Neural cell (in vitro differentiated cells): ENCODE measurements at regions not wholly inside any gene's neighbourhood (a gene's known extent, or its start where the extent isn't known, plus 50 kb on each side); places are given as distances from the start of the nearest gene placed in this dataset.

Experiments
- H2AFZ ChIP-seq: fragments of 200-600, 300-800 bp; sonication (generic), shearing (Covaris generic); 2 replicates; pipeline ENCODE4 v1.6.0; 2014; ENCODE audit warnings: low read depth, mild to moderate bottlenecking, antibody characterized with exemption, low read length, moderate library complexity
- H3F3A ChIP-seq: fragments of 200-600 bp; shearing (Covaris generic); 2 replicates; pipeline ENCODE4 v1.6.1; 2016; ENCODE audit warnings: mild to moderate bottlenecking, moderate library complexity, mixed read lengths, antibody characterized with exemption, low read length; ENCODE audit not compliant: insufficient read depth, poor library complexity, severe bottlenecking
- H3K27ac ChIP-seq: fragments of 200-600, 300-800 bp; sonication (generic), shearing (Covaris generic); 2 replicates; pipeline ENCODE4 v1.5.1; 2014; ENCODE audit warnings: mild to moderate bottlenecking, low read length, moderate library complexity
- H3K27me3 ChIP-seq: fragments of 300-800, 200-600 bp; sonication (generic), shearing (Covaris generic); 2 replicates; pipeline ENCODE4 v1.6.0; 2014; ENCODE audit warnings: mild to moderate bottlenecking, low read depth, low read length, moderate library complexity; ENCODE audit not compliant: insufficient read depth
- H3K36me3 ChIP-seq: fragments of 300-800, 200-600 bp; sonication (generic), shearing (Covaris generic); 2 replicates; pipeline ENCODE4 v1.5.1; 2014; ENCODE audit warnings: mild to moderate bottlenecking, antibody characterized with exemption, low read length, moderate library complexity; ENCODE audit not compliant: insufficient read depth
- H3K4me2 ChIP-seq: fragments of 300-800, 200-600 bp; sonication (generic), shearing (Covaris generic); 2 replicates; pipeline ENCODE4 v1.6.0; 2014; ENCODE audit warnings: mild to moderate bottlenecking, low read length
- H3K4me3 ChIP-seq: fragments of 300-800, 200-600 bp; sonication (generic), shearing (Covaris generic); 2 replicates; pipeline ENCODE4 v1.5.1; 2014; ENCODE audit warnings: mild to moderate bottlenecking, low read length, moderate library complexity
- H3K79me2 ChIP-seq: fragments of 200-600 bp; shearing (Covaris generic); replicated peaks from 2 replicates; pipeline ENCODE4 v1.6.0; 2014; ENCODE audit warnings: mild to moderate bottlenecking, low read length, moderate library complexity; ENCODE audit not compliant: insufficient read depth
- H3K9ac ChIP-seq: fragments of 300-800, 200-600 bp; sonication (generic), shearing (Covaris generic); 2 replicates; pipeline ENCODE4 v1.6.1; 2016; ENCODE audit warnings: mild to moderate bottlenecking, low read length, mixed read lengths
- H3K9me2 ChIP-seq: fragments of 200-600 bp; shearing (Covaris generic); 2 replicates; pipeline ENCODE4 v1.6.1; 2016; ENCODE audit warnings: mild to moderate bottlenecking, low read length, mixed read lengths; ENCODE audit not compliant: insufficient read depth
- H3K9me3 ChIP-seq: fragments of 200-600, 300-800 bp; sonication (generic), shearing (Covaris generic); 2 replicates; pipeline ENCODE4 v1.6.1; 2016; ENCODE audit warnings: mild to moderate bottlenecking, mixed run types, low read length, moderate library complexity, mixed read lengths
- H4K20me1 ChIP-seq: fragments of 200-600 bp; shearing (Covaris generic); 2 replicates; pipeline ENCODE4 v1.6.1; 2016; ENCODE audit warnings: mild to moderate bottlenecking, mixed run types; ENCODE audit not compliant: insufficient read depth
- EP300 ChIP-seq: fragments of 450-650 bp; conservative IDR thresholded peaks from 2 replicates; pipeline ENCODE4 v1.6.1; 2014; ENCODE audit warnings: antibody characterized with exemption, mild to moderate bottlenecking, moderate library complexity; ENCODE audit not compliant: poor library complexity, severe bottlenecking
- EZH2 ChIP-seq: fragments of 200-600, 300-800 bp; shearing (Covaris generic), sonication (generic); IDR thresholded peaks from 2 replicates; pipeline ENCODE4 v1.6.1; 2014; ENCODE audit warnings: antibody characterized with exemption, low read length, borderline replicate concordance, mild to moderate bottlenecking; ENCODE audit not compliant: insufficient read depth, poor library complexity, severe bottlenecking
- MXI1 ChIP-seq: fragments of 450-650 bp; conservative IDR thresholded peaks from 2 replicates; pipeline ENCODE4 v1.6.1; 2014; ENCODE audit warnings: antibody characterized with exemption, mild to moderate bottlenecking; ENCODE audit not compliant: poor library complexity, severe bottlenecking
- POLR2AphosphoS5 ChIP-seq: IDR thresholded peaks from 2 replicates; pipeline ENCODE4 v1.6.1; 2012
- RAD21 ChIP-seq: fragments of 450-650 bp; conservative IDR thresholded peaks from 2 replicates; pipeline ENCODE4 v1.6.1; 2014; ENCODE audit warnings: antibody characterized with exemption, mild to moderate bottlenecking, moderate library complexity
- REST ChIP-seq: IDR thresholded peaks from 2 replicates; pipeline ENCODE4 v1.6.1; 2012; ENCODE audit warnings: borderline replicate concordance
- SMC3 ChIP-seq: fragments of 450-650 bp; conservative IDR thresholded peaks from 2 replicates; pipeline ENCODE4 v1.6.1; 2014; ENCODE audit warnings: antibody characterized with exemption, mild to moderate bottlenecking, moderate library complexity; ENCODE audit not compliant: poor library complexity
- TAF1 ChIP-seq: IDR thresholded peaks from 2 replicates; pipeline ENCODE4 v1.6.1; 2012; ENCODE audit warnings: low read depth
- TF ChIP-seq, protein P1 (sequence below): fragments of 450-650 bp; IDR thresholded peaks from 2 replicates; pipeline ENCODE4 v1.5.1; 2014; ENCODE audit warnings: antibody characterized with exemption, mild to moderate bottlenecking, moderate library complexity; ENCODE audit not compliant: poor library complexity, severe bottlenecking

DNA sequence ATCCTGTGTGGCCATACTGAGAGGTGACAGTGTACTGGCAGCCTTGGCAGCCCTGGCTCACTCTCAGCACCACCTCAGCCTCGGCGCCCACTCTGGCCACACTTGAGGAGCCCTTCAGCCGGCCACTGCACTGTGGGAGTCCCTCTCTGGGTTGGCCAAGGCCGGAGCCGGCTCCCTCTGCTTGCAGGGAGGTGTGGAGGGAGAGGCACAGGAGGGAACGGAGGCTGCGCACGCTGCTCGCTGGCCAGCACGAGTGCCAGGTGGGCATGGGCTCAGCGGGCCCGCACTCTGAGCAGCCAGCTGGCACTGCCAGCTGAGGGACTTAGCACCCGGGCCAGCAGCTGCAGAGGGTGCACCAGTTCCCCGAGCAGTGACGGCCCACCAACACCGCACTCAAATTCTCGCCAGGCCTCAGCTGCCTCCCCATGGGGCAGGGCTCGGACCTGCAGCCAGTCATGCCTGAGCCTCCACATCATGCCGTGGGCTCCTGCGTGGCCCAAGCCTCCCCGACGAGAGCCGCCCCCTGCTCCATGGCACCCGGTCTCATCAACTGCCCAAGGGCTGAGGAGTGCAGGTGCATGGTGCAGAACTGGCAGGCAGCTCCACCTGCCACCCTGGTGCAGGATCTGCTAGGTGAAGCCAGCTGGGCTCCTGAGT, 184.4 kb upstream of the TOX3 start:
- Histone ChIP-seq H3K9ac (no peak overlapping the region), H3K27ac (no peak overlapping the region), H2AFZ (no peak overlapping the region), H3K9me2 (no peaks in the 10 kb centered on the region), H3K79me2 (no peaks in the 10 kb centered on the region), H3K4me3 (no peak overlapping the region), H3K9me3 (no peaks in the 10 kb centered on the region), H3K4me2 (no peak overlapping the region), H3F3A (no peaks in the 10 kb centered on the region), H4K20me1 (no peaks in the 10 kb centered on the region), H3K27me3 (no peaks in the 10 kb centered on the region), H3K36me3 (no peaks in the 10 kb centered on the region)
- TF ChIP-seq TAF1: no peak
- TF ChIP-seq POLR2AphosphoS5: no peak
- no peak for TF ChIP-seq MXI1
- TF ChIP-seq RAD21: no peak
- no peak for TF ChIP-seq EP300
- TF ChIP-seq EZH2: no peak
- TF ChIP-seq REST: no peak

GRCh38 chr16:52729731-52730130, 182.8 kb upstream of the TOX3 start:
- Histone ChIP-seq H3F3A (no peaks in the 10 kb centered on the region), H2AFZ (no peak overlapping the region), H3K79me2 (no peaks in the 10 kb centered on the region), H3K36me3 (no peaks in the 10 kb centered on the region), H3K4me2 (no peak overlapping the region), H3K27ac (no peak overlapping the region), H3K9me3 (no peaks in the 10 kb centered on the region), H3K9ac (no peak overlapping the region), H4K20me1 (no peaks in the 10 kb centered on the region), H3K4me3 (no peak overlapping the region), H3K9me2 (no peaks in the 10 kb centered on the region), H3K27me3 (no peaks in the 10 kb centered on the region)
- TF ChIP-seq SMC3 (no peak), TAF1 (no peak), RAD21 (no peak), POLR2AphosphoS5 (no peak), EP300 (no peak), MXI1 (no peak), EZH2 (no peak), REST (no peak)
- TF ChIP-seq, protein P1, sequence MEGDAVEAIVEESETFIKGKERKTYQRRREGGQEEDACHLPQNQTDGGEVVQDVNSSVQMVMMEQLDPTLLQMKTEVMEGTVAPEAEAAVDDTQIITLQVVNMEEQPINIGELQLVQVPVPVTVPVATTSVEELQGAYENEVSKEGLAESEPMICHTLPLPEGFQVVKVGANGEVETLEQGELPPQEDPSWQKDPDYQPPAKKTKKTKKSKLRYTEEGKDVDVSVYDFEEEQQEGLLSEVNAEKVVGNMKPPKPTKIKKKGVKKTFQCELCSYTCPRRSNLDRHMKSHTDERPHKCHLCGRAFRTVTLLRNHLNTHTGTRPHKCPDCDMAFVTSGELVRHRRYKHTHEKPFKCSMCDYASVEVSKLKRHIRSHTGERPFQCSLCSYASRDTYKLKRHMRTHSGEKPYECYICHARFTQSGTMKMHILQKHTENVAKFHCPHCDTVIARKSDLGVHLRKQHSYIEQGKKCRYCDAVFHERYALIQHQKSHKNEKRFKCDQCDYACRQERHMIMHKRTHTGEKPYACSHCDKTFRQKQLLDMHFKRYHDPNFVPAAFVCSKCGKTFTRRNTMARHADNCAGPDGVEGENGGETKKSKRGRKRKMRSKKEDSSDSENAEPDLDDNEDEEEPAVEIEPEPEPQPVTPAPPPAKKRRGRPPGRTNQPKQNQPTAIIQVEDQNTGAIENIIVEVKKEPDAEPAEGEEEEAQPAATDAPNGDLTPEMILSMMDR: no peak
